GM19099 (cell line): ENCODE measurements at regions not wholly inside any gene's neighbourhood (a gene's known extent, or its start where the extent isn't known, plus 50 kb on each side); places are given as distances from the start of the nearest gene placed in this dataset.

Experiments used
- POLR2A ChIP-seq: IDR thresholded peaks from 3 replicates; pipeline ENCODE4 v1.6.1; 2011; ENCODE audit warnings: low read depth; ENCODE audit not compliant: insufficient read length; ENCODE audit errors: extremely low read depth

- no peak for TF ChIP-seq POLR2A
Measured at GRCh38 chr9:1708219-1708618, 306.9 kb upstream of the SMARCA2 start.

- no peak for TF ChIP-seq POLR2A
Measured at GRCh38 chr9:1709347-1709746, 305.8 kb upstream of the SMARCA2 start.

- no peak for TF ChIP-seq POLR2A
Measured at GRCh38 chr9:1712861-1713450, 302.2 kb upstream of the SMARCA2 start.

- TF ChIP-seq POLR2A: no peak
Measured at GRCh38 chr9:1713841-1714240, 301.3 kb upstream of the SMARCA2 start.

- TF ChIP-seq POLR2A: no peak
Measured at GRCh38 chr9:1717882-1718281, 297.3 kb upstream of the SMARCA2 start.

GRCh38 chr9:1718836-1719235 is 296.3 kb upstream of the SMARCA2 start:
- TF ChIP-seq POLR2A: no peak

- no peak for TF ChIP-seq POLR2A
Measured at GRCh38 chr9:1721196-1721595, 294.0 kb upstream of the SMARCA2 start.

GRCh38 chr9:1722404-1722803 is 292.7 kb upstream of the SMARCA2 start:
- TF ChIP-seq POLR2A: no peak

GRCh38 chr9:1723522-1724015 is 291.6 kb upstream of the SMARCA2 start:
- no peak for TF ChIP-seq POLR2A

- TF ChIP-seq POLR2A: no peak
Measured at GRCh38 chr9:1726993-1727759, 288.0 kb upstream of the SMARCA2 start.

- TF ChIP-seq POLR2A: no peak
Measured at GRCh38 chr9:1729631-1730030, 285.5 kb upstream of the SMARCA2 start.

- TF ChIP-seq POLR2A: no peak
Measured at GRCh38 chr9:1732670-1733069, 282.5 kb upstream of the SMARCA2 start.

GRCh38 chr9:1738511-1739100 is 276.5 kb upstream of the SMARCA2 start:
- TF ChIP-seq POLR2A: no peak

GRCh38 chr9:1743121-1743960 is 271.8 kb upstream of the SMARCA2 start:
- no peak for TF ChIP-seq POLR2A

- TF ChIP-seq POLR2A: no peak
Measured at GRCh38 chr9:1745980-1746379, 269.2 kb upstream of the SMARCA2 start.
